Activated naive CD4-positive, alpha-beta T cell treated with Interleukin-2 at 50 U/mL for 16 hours (primary cell): ENCODE measurements at regions not wholly inside any gene's neighbourhood (a gene's known extent, or its start where the extent isn't known, plus 50 kb on each side); places are given as distances from the start of the nearest gene placed in this dataset.

ENCODE experiments used
- DNase-seq: peaks from one replicate; pipeline ENCODE4 v3.0.0-alpha.2; 2020

DNA sequence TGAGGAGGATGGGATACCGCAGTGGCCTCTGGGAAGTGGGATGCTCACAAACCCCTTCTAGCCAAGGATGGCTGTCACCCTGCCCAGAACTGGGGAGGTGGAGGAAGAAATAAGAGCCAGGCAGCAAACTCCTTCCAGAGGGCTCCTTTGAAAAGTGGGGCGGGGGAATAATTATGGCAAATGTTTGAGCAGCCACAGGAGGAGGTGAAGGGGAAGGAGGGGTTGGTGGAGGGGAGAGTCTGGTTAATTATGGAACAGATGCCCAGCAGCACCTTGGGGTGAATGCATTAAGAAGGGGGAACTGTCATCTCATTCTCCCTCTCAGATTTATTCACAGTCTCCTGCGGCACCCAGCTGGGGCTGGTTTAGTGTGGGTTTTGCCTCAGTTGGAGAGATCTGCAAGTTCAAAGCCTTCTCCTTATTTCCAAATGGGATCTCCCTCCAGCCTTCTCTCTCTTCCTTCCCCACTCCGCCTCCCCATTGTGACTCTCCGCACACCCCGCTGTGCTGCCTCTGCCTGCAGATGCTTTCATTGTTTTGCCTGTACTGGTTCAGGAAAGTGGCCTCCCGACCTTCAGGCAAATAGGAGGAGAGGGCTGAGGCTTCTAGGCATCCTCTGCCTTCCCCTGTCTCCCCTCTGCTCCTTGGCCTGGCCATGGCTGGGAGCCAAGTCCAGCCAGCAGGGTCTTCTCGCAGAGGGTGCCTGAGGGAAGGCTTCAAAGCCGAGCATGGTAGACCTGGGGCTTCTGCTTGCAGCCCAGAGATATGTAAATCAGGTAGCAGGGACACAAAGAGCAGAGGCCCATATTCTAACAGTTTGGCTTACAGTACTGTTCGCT is 457.2 kb upstream of the MEX3C start:
- no peak for DNase-seq

DNA sequence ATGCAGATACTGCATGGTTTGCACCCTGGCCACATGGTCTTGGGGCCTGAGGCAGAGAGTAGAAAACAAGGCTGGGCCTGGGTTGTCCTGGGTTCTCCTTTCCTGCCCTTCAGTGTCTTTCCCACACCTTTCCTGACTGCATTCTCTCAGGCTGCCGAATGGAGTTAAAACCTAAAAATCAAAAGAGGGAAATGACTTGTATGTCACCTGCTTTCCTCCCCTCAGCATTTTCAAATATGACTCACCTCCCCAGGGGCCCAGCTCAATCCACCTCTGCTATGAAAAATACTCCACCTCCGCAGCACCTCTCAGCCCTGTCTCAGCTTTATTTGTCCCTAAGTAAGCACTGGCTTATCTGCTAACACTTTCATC is 457.8 kb upstream of the MEX3C start:
- no peak for DNase-seq

DNA sequence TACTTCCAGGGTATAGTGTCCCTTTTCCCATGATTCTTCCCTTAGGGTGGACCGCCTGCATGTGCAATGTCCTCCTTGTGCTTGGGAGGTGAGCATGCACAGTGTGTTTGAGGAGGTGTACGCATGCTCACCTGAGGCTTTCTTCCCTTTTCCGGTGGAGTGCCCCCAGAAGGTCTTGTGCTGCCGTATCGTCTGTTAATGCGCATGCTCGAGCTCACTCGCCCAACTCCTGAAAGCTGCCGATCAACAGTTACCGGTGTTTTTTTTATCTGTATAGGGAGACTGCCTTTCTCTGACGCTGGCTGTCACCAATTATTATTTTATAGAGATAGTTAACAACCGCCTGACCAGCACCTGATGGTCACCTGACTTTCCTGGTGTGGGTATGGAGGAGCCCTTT is 458.8 kb upstream of the MEX3C start:
- no peak for DNase-seq

DNA sequence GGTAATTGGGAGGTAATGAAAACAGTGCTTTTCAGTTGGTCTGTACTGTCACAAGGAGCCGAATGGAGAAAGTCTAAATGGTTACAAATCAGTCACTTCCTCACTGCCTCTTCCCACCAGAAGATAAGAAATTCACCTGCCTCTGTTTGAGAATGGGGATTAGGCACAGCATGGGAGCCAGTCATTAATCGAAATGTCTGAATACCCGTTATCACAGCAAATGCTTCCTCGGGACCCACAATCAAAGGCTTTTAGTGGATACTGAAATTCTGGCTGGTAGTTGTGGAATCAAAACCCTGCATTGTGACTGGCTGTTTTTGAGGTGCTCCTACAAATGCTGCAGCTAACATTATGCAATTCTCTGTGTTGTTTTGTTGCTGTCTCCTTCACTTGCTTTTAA is 461.0 kb upstream of the MEX3C start:
- DNase-seq = no peak

DNA sequence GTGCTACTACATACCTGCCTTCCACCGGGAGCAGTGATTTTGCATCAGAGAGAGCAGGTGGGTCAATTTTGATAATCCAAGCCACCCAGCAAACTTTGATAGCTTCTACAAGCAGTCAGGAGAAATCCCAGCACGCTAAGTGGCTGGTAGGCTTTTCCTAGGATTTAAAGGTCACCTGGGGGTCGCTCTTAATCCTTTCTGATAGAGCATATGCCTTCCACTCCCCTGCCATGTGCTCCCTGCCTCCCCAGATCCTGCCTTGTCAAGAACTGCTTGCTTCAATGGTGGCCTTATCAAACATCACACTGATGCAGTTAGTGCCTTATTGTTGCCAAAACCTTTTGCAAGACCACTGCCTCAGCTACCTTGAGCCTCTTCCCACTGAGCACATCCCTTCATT is 462.3 kb upstream of the MEX3C start:
- no peak for DNase-seq

DNA sequence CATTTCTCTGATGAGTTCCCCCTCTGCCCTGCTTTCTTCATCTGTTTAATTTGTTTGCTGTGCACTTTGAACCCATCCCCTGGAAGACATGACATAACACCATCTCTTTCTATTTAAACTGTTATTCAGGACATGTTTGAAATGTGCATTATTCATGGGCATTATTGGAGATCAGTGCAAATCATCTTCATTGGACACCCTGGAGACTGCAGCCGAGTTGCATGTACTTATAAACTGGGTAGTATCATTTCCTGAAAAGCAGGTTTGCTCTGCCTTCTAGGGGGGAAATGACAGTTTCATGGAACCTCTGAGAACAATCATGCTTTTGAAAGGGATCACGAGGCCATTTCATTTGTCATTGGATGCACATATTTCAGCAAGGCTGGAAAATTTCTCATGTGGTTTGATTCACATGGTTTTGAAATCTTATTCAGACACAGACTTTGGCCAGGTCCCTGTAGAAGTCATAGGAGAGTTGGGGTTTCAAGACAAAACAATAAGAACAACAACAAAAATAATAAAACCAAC is 462.8 kb upstream of the MEX3C start:
- no peak for DNase-seq

DNA sequence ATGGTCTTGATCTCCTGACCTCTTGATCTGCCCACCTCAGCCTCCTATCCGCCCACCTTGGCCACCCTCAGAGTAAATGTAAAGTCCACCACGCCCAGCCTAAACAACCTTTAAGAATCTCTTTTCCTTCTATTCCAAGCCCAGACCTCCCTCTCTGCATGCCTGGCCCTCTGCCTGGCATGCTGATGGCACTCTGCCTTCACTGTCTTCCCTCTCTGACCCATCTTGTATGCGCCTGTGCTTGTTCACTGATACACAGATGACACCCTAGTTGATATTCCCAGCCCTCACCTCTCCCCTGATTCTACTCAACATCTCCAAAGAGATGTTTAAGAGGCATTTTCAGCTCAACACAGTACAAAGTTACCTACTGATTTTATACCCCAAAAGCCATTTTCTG is 466.8 kb upstream of the MEX3C start:
- no peak for DNase-seq

DNA sequence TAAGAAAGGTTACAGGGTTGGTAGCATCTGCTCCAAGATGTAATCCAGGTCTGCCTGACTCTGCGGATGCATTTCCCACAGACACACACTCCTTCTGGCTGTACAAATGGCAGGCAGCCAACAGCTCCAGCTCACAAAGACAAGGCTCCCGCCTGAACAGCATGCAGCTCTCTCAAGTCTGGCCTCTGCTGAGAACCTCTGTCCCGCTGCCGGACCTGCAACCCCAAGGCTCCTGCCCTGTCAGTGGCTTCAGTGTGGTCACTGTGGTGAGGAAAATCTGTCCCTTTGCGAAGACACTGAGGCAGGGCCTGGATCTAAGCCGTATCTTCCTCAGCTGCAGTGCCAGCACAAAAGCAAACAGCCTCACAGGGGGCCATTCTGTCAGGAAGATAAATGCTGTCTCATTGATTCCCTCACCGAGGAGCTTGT is 469.3 kb upstream of the MEX3C start:
- no peak for DNase-seq

DNA sequence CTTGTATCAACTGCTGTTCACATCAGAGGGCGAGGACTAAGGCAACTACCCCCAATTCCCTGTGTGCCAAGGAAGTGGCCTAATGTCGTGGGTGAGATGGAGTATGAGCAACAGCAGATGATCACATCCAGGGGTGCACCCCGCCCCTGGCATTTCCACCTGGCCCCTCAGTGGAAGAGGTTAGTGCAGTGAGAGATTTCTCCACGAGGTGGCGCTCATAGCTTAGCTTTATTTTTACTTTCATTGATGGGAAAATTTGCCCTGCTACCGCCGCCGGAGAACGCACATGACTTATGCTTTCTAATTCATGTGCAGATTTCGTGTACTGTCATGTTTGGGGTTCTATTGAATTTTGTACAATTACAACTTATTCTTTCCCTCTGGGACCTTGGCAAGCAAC is 470.6 kb upstream of the MEX3C start:
- DNase-seq = peak; percentile 30

DNA sequence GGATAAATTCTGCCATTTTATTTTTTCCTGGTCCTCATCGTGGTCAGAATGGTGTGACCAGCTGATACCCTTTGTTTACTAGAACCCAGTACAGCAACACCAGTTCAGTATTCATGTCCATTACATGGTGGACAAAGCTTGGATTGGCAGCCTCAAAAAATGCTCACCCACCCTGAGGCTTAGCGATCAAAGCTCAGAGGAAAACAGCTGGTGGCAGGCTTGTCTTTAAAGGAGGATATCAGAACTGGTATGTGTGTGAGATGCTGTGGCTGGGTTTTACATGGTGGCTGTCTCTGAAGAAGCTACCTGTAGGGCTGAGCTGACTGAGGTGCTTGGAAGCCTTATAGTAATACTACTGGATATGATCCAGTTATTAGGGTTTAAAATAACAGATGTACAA is 471.1 kb upstream of the MEX3C start:
- DNase-seq = no peak

DNA sequence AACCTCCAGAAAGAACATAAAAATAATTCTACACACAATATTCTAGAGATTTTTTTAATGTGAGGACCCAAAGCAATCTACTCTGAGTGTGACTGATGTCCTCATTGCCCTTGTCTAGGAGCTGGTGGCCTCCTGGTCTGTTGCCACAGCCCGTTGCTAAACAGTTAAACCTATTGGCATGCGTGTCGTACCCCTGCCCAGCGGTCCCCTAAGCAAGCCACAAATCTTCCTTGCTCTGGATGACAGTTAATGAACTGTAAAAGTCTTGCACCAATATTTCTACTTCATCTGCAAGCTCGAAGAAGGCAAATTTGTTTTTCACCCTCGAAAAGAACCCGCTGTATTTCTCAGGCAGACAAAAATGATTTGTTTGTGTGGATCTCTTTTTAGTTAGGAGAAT is 489.1 kb upstream of the MEX3C start:
- DNase-seq = no peak

DNA sequence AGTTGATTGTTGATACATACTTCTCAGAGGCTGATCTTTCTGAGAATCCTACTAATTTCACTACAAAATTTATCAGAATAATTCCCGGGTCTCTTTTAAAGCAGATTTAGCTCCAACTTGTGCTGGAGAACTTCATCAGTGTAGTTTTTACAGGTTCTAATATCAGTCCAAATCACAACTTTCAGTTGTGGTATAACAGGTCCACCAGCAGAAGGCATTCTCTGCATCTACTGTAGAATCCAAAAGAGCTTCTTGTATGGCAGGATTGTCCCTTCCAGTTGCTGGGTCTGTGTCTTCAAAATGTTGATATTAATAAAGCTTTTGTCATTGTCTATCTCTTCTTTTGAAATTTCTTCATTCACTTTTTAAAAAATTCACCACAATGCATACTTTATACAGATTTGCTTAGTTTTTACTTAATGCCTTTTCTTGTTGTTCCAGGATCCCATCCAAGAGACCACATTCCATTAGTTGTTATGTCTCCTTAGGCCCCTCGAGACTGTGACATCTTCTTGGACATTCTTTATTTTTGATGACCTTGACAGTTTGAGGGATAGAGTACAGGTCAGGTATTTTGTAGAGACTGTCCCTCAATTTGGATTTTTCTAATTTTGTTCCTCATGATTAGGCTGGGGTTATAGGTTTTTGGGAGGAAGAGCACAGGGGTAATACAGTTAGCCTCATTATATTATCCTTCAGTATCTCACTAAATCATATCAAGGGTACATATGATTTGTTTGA is 490.5 kb upstream of the MEX3C start:
- DNase-seq = no peak

DNA sequence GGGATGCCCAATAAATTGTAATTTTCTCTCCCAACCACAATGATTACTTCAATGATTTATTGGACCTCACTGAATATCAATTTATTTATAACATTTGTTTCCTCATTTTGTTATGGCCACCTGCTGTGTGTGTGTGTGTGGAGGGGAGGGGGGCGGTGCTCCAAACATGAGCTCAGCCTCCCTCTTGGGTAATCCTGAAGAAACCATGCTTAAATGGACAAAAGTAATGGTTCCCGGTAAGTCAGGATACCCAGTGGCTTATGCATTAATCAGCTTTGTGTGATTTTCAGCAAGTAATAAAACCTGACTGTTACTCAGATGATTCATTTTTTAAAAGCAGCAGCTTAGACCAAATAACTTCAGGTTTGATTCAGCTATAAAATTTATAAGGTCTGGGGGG is 495.1 kb upstream of the MEX3C start:
- DNase-seq = no peak

DNA sequence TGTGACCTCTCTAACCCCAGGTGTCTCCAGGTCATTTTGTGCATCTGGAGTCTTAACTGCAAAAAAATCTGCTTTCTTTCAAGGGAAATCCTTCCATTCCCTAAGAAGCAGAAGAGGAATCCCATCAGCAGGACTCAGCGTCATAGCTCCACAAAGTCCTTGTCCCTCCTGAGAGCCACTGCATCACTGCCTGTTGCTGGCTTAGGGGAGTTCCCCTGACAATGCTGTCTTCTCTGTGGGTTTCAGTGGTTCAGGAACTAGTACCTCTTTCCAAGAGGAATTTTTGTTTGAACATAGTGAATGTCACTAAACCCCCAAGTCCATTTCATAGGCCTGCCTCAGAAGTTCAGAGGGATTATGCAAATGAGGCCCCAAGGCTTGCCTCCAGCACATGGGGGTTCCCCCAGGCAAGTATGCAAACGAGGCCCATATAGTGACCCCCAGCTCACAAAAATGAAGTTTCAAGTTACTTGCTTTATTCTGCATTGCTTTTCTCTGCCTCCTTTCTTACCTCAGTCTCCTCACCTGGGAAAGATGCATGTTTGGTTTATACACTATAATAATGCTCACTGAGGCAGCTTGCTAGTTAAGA is 513.9 kb upstream of the MEX3C start:
- DNase-seq = no peak

DNA sequence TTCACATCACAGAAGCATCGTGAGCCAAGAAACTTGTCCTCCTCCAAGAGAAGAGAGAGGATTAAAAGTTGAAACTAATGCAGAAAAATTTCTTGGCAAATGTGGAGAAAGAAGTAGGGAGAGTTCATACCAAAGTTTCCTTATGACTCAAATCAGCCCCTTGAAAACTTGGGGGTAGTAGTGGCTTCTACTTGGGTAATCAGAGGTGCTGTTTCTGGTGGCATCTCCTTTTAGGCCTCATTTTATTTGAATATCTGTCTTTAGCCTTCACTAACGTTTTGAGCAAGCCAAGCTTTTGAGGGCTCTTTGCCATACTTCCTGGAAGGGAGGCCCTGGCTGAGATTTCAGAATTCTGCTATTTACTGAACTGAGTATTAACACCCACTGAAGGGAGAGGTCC is 515.3 kb upstream of the MEX3C start:
- no peak for DNase-seq

DNA sequence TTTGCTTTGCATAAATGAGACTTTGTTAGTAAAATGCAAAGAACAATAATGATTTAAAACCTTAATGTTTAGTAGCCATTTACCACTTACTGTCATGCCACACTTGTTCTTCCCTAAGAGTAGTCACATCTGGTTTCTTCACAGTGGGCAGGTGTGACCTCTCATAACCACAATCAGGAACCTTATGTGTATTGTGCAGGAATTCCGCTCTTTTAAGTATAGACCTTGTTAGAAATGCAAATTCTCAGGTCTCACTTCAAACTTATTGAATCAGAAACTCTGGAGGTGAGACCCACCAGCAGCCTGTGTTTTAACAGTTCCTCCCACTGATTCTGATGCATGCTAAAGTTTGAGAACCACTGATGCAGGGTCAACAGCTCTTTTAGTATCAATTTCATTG is 518.8 kb upstream of the MEX3C start:
- DNase-seq = no peak

DNA sequence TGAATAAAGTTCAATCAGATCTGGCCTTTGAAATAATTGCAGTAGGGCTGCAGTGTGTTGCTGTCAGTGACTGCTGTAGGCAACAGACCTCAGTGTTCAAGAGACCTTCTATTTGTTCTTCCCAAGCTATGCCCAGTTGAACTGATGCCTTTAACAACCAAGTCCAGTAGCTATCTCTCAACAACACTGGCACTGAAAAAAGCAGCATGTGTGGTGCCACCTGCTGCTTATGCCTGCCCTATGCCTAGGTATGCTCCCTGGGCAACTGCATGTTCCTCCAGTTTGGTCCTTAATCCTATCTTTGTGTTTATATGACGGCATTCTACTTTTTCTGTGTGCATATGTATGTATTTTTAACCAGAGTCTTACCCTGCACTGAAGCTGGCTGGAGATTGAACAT is 523.9 kb upstream of the MEX3C start:
- DNase-seq = no peak

DNA sequence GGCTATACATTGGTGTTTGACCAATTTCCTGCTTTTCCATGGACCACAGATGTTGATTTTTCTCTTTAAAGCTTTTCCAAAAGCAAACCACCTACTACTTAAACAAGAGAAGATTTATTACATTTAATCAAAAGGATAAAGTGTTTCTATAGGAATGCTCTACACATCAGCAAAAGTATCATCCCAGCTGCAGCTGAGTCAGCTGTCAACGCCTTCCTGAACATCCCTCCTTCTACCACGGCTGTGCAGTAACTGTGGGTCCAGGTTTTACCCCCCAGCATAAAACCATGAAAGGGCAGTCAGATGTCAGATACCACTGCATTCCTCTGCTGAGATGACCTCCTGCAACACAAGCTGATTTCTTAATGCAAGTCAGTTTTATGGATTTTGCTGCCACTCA is 524.5 kb upstream of the MEX3C start:
- no peak for DNase-seq

DNA sequence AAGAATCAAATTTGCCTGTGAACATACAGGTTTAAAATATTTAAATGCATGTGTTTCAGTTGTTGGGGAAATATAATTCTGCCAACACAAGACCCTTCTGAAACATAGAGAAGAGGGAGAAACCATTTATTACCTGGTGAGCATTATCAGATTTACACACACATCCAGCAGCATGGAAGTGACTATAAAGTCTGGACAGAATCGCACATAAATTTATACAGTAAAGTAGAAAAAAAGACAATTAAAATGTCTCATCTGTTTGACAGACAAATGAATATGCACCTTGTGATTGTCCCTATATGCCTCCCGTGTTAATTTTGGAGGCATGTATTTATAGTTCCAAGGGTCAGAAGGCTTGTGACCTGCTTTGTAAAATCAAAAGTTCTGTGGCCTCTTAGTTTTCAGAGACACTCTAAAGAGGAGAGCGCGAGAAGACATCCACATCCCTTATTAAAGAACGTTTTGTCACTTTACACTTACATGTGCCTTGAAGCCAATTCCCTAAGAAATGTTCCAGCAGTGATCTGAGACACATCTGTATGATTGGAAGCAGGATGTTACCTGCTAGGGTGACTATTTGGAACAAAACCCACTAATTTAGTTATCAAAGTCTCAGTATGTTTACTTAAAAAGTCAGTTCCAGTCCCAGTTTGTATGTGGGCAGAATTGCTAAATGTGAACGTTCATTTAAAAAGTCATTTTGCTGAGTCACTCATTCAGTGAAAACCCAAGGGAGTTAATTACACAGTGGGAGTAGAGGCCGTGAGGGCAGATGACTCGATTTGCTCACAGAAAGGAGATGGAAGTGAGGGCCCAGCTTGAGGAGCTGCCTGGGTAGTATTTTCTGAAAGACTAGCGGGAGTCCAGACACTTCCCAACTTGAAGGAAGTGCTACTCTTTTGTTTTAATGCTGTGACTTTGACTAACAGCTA is 527.6 kb upstream of the MEX3C start:
- no peak for DNase-seq

DNA sequence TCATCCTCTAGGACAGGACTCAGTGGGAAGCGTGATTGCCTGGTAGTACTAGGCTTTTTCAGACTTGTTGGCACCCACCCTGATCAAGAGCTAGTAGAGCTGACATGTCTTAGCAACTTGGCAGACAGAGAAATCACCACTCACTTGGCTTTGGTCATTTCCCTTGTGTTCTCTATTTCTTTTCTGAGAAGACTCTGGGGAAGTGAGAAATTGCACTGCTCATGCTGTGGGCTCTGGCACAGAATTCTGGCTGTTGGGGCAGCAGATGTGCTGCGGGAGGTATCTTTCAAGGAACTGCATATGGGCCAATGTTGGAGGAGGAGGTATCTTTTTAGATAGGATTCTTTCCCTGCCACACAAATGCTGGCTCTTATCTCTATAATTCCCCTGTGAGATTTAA is 529.1 kb upstream of the MEX3C start:
- DNase-seq = no peak

DNA sequence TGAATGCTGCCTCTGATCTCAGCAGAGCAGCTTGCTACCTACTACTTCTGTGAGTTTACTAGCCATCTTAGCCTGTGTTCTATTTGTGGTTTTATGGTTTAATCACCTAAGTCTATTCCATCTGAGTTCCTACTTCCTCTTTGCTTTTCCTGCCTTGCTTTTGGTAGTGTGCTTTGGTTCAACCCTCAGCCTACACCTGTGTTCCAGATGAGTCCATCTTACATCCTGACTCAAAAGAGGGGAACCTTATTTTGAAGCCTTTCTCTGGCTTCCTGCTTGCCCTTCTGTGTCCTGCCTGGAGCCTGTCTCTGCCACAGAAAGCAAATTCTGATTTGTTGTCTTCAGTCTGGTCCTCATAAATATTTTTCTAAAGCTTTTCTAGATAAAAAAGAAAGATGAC is 530.3 kb upstream of the MEX3C start:
- DNase-seq = no peak

DNA sequence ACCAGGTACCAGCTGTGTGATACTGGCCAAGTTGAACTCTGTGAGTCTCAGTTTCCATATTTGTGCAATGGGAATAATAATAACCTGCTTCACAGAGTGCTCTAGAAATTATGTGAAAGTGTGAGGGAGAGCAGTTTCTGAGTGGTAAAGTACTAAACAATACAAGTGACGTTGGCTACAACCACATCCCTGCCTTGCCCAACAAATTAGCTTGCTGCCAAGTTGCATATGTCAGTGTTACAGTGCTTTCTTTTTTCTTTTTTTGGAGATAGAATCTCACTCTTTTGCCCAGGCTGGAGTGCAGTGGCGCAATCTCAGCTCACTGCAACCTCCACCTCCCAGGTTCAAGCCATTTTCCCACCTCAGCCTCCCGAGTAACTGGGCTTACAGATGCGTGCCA is 533.6 kb upstream of the MEX3C start:
- DNase-seq = no peak

DNA sequence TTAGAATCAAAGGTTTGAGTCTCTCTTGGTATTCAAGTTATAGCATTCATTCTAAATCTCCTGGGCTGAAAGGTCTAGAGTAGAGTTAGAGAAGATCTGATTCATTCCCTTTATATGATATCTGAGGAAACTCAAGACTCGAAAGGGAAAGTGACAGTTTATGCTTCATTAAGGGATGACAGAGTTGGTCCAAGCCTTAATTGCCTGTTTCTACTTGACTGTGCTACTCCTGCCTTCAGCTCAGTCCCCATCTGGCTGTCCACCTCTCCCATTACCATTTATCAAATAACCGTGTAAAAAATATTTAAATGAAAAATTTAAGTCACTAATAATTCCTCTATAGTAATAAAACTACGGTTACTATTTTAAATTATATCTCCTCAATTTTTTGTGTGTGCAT is 537.1 kb upstream of the MEX3C start:
- DNase-seq = no peak
